ENCODE measurements at regions not wholly inside any gene's neighbourhood (a gene's known extent, or its start where the extent isn't known, plus 50 kb on each side); places are given as distances from the start of the nearest gene placed in this dataset.

GRCh38 chr15:93422476-93422875 is 333.5 kb upstream of the RGMA start:
- no peak overlapping the region for H3K4me3 Mint-ChIP-seq
- DNase-seq (ENCODE audit: low spot score), result no peak
- ATAC-seq, result no peak
- ChIA-PET CTCF (no interaction called here), POLR2A (no interaction called here)
- H3K36me3 Mint-ChIP-seq, result peaks cover 5% of the 10 kb centered on the region; the same call in 1 of the 2 replicates
- peaks cover 6% of the 10 kb centered on the region for H3K4me1 Mint-ChIP-seq
- peaks cover 16% of the 10 kb centered on the region for H3K27me3 Mint-ChIP-seq (ENCODE audit: low read depth)
- peaks cover 27% of the 10 kb centered on the region for H3K9me3 Mint-ChIP-seq
- no peak overlapping the region for H3K27ac Mint-ChIP-seq
- TF ChIP-seq ATF6 (CRISPR knock-in tag; IDR thresholded peaks at IDR 0.05), result no peak
- TF ChIP-seq EMX1 (CRISPR knock-in tag; IDR thresholded peaks at IDR 0.05), result no peak
- no peak for TF ChIP-seq ARID4B (CRISPR knock-in tag; IDR thresholded peaks at IDR 0.05; ENCODE audit: borderline replicate concordance)
- TF ChIP-seq NFATC4 (CRISPR knock-in tag; IDR thresholded peaks at IDR 0.05), result no peak
- TF ChIP-seq IRF1 (CRISPR knock-in tag; IDR thresholded peaks at IDR 0.05), result no peak
- TF ChIP-seq RELA (CRISPR knock-in tag; IDR thresholded peaks at IDR 0.05; ENCODE audit: borderline replicate concordance), result no peak
- no peak for TF ChIP-seq MXD4 (CRISPR knock-in tag; IDR thresholded peaks at IDR 0.05; ENCODE audit: borderline replicate concordance)
- no peak for TF ChIP-seq ZNF416 (CRISPR knock-in tag; IDR thresholded peaks at IDR 0.05)
- no peak for TF ChIP-seq ZNF281 (CRISPR knock-in tag; IDR thresholded peaks at IDR 0.05)

GRCh38 chr15:93420477-93420876 is 331.5 kb upstream of the RGMA start:
- ATAC-seq (no peak; the same call in 1 of the 2 replicates), DNase-seq (ENCODE audit: low spot score) (no peak)
- Mint-ChIP-seq H3K36me3 (peaks cover 5% of the 10 kb centered on the region; the same call in 1 of the 2 replicates), H3K4me3 (no peak overlapping the region), H3K27me3 (ENCODE audit: low read depth) (peaks cover 8% of the 10 kb centered on the region; the same call in 1 of the 2 replicates), H3K9me3 (peaks cover 13% of the 10 kb centered on the region), H3K27ac (no peak overlapping the region), H3K4me1 (no peaks in the 10 kb centered on the region)
- CTCF ChIA-PET, result interaction anchor here (0.6 to 1.0 kb wide), 2 partner anchors 9 to 386 kb away, joined by 3 read pairs; no protein-coding TSS in a partner anchor
- POLR2A ChIA-PET, result no interaction called here
- TF ChIP-seq STAT6 (CRISPR knock-in tag; conservative IDR thresholded peaks at IDR 0.05; ENCODE audit: low read depth), result no peak
- no peak for TF ChIP-seq PRRX2 (CRISPR knock-in tag; IDR thresholded peaks at IDR 0.05)
- TF ChIP-seq ZNF416 (CRISPR knock-in tag; IDR thresholded peaks at IDR 0.05), result no peak
- TF ChIP-seq ARID4B (CRISPR knock-in tag; IDR thresholded peaks at IDR 0.05; ENCODE audit: borderline replicate concordance), result no peak
- TF ChIP-seq ELF4 (CRISPR knock-in tag; IDR thresholded peaks at IDR 0.05; ENCODE audit: low read depth), result no peak
- no peak for TF ChIP-seq NFATC4 (CRISPR knock-in tag; IDR thresholded peaks at IDR 0.05)
- TF ChIP-seq ZNF232 (CRISPR knock-in tag; IDR thresholded peaks at IDR 0.05), result no peak
- TF ChIP-seq ZNF671 (CRISPR knock-in tag; IDR thresholded peaks at IDR 0.05), result no peak
- no peak for TF ChIP-seq KAT7 (CRISPR knock-in tag; IDR thresholded peaks at IDR 0.05; ENCODE audit: borderline replicate concordance)
